CD14-positive monocyte (primary cell): ENCODE measurements at regions not wholly inside any gene's neighbourhood (a gene's known extent, or its start where the extent isn't known, plus 50 kb on each side); places are given as distances from the start of the nearest gene placed in this dataset.

Experiments
- DNase-seq, 3 donors: peaks; one replicate each; pipeline ENCODE4 v3.0.0-alpha.2; 2011 to 2022
- H2AFZ ChIP-seq: 2 replicates; pipeline ENCODE4 v1.6.0; 2012; ENCODE audit warnings: mild to moderate bottlenecking, low read depth, low read length, inconsistent platforms; ENCODE audit not compliant: insufficient read depth, poor library complexity, severe bottlenecking
- H3K27ac ChIP-seq, 2 donors: 1 replicate in 1 of 2; 2 replicates in 1 of 2; pipeline ENCODE4 v1.5.1; 2012 to 2013; ENCODE audit warnings: low read length in 2 of 2, control low read depth in 1 of 2, inconsistent platforms in 1 of 2, low read depth in 1 of 2, mild to moderate bottlenecking in 1 of 2
- H3K27me3 ChIP-seq, 2 donors: one replicate each; pipeline versions ENCODE4 v1.6.0 to v1.6.1; 2011 to 2013; ENCODE audit warnings: low read length in 2 of 2; ENCODE audit not compliant: control insufficient read depth in 2 of 2, insufficient read depth in 2 of 2
- H3K36me3 ChIP-seq, 2 donors: replicated peaks in 1 of 2; 1 replicate in 1 of 2; 2 replicates in 1 of 2; pipeline versions ENCODE4 v1.5.1 to v1.6.1; 2012 to 2013; ENCODE audit warnings: low read length in 2 of 2, control low read depth in 1 of 2, inconsistent platforms in 1 of 2, mild to moderate bottlenecking in 1 of 2; ENCODE audit not compliant: insufficient read depth in 2 of 2, control insufficient read depth in 1 of 2
- H3K4me1 ChIP-seq, 2 donors: 1 replicate in 1 of 2; 2 replicates in 1 of 2; pipeline versions ENCODE4 v1.5.1 to v1.6.1; 2012 to 2013; ENCODE audit warnings: low read length in 2 of 2, control low read depth in 1 of 2, inconsistent platforms in 1 of 2, mild to moderate bottlenecking in 1 of 2, moderate library complexity in 1 of 2; ENCODE audit not compliant: insufficient read depth in 2 of 2, control insufficient read depth in 1 of 2
- H3K4me2 ChIP-seq: replicated peaks from 2 replicates; pipeline ENCODE3; 2012; ENCODE audit warnings: low read length, moderate library complexity, mild to moderate bottlenecking; ENCODE audit not compliant: poor library complexity, severe bottlenecking; ENCODE audit errors: extremely low read depth
- H3K4me3 ChIP-seq, 3 experiments: fragments of 200-600 bp in 1 of 3; sonication (generic) in 1 of 3; replicated peaks in 1 of 3; 1 replicate in 2 of 3; 2 replicates in 1 of 3; pipeline ENCODE4 v1.5.1; 2011 to 2013; ENCODE audit warnings: low read length in 3 of 3, mild to moderate bottlenecking in 3 of 3, control low read depth in 2 of 3, low read depth in 2 of 3, inconsistent platforms in 1 of 3, moderate library complexity in 1 of 3
- H3K79me2 ChIP-seq: 2 replicates; pipeline ENCODE4 v1.6.0; 2012; ENCODE audit warnings: mild to moderate bottlenecking, control low read depth, inconsistent platforms, low read length, moderate library complexity; ENCODE audit not compliant: insufficient read depth
- H3K9ac ChIP-seq: 2 replicates; pipeline ENCODE4 v1.6.0; 2017; ENCODE audit warnings: low read length, mild to moderate bottlenecking; ENCODE audit not compliant: insufficient read depth, poor library complexity, severe bottlenecking
- H3K9me3 ChIP-seq, 2 donors: replicated peaks in 1 of 2; 1 replicate in 1 of 2; 2 replicates in 1 of 2; pipeline versions ENCODE4 v1.5.1 to v1.6.1; 2012 to 2013; ENCODE audit warnings: low read length in 2 of 2, control low read depth in 1 of 2; ENCODE audit not compliant: control insufficient read depth in 1 of 2, insufficient read depth in 1 of 2
- H4K20me1 ChIP-seq: 2 replicates; pipeline ENCODE4 v1.6.0; 2012; ENCODE audit warnings: mild to moderate bottlenecking, low read length, control low read depth, moderate library complexity; ENCODE audit not compliant: insufficient read depth
- H3K27ac Mint-ChIP-seq, 7 donors: one replicate each; pipeline ENCODE4 v1.8.0; 2020; ENCODE audit warnings: mild to moderate bottlenecking in 7 of 7, mixed read lengths in 7 of 7, moderate library complexity in 6 of 7, inconsistent platforms in 2 of 7
- H3K27me3 Mint-ChIP-seq, 3 donors: one replicate each; pipeline ENCODE4 v1.8.0; 2021 to 2022; ENCODE audit warnings: low read depth in 3 of 3, mild to moderate bottlenecking in 3 of 3, mixed read lengths in 3 of 3, moderate library complexity in 3 of 3, inconsistent platforms in 1 of 3
- H3K36me3 Mint-ChIP-seq, 2 donors: one replicate each; pipeline ENCODE4 v1.8.0; 2020; ENCODE audit warnings: mixed read lengths in 2 of 2, inconsistent platforms in 1 of 2, mild to moderate bottlenecking in 1 of 2
- H3K4me1 Mint-ChIP-seq: one replicate; pipeline ENCODE4 v1.8.0; 2020; ENCODE audit warnings: mild to moderate bottlenecking, mixed read lengths
- H3K4me3 Mint-ChIP-seq, 2 donors: one replicate each; pipeline ENCODE4 v1.8.0; 2020; ENCODE audit warnings: mild to moderate bottlenecking in 2 of 2, mixed read lengths in 2 of 2, moderate library complexity in 1 of 2
- H3K9me3 Mint-ChIP-seq, 7 donors: one replicate each; pipeline ENCODE4 v1.8.0; 2020 to 2022; ENCODE audit warnings: mixed read lengths in 7 of 7, mild to moderate bottlenecking in 6 of 7, moderate library complexity in 6 of 7, inconsistent platforms in 2 of 7
- CTCF ChIP-seq: fragments of 200-600 bp; IDR thresholded peaks from one replicate; pipeline ENCODE4 v1.8.0; 2022; ENCODE audit warnings: antibody characterized with exemption, mild to moderate bottlenecking
- WGBS: methylation state at CpG from one replicate; pipeline ENCODE4 v1.1.5; 2013; ENCODE audit warnings: missing lambda C conversion rate; ENCODE audit not compliant: insufficient coverage; 5-methylcytosine and 5-hydroxymethylcytosine counted together
- intact Hi-C, 2 donors: fragments of 100-400 bp; cut with micrococcal nuclease; formaldehyde crosslinking; loops; one replicate each; pipeline versions ENCODE4 v1.15.0 to v1.15.1; 2023

- H3K27me3 Mint-ChIP-seq, result peaks cover 0 to 5% (median 0%) of the 10 kb centered on the region in 3 donors
- H3K36me3 Mint-ChIP-seq, result no peaks in the 10 kb centered on the region
- no peaks in the 10 kb centered on the region for H3K36me3 ChIP-seq
- no peak for TF ChIP-seq CTCF
- no peaks in the 10 kb centered on the region for H3K4me1 Mint-ChIP-seq
- H3K9ac ChIP-seq, result no peak overlapping the region
- H3K4me2 ChIP-seq, result no peak overlapping the region
- no peaks in the 10 kb centered on the region for H3K4me1 ChIP-seq
- no peaks in the 10 kb centered on the region for H4K20me1 ChIP-seq
- no peak overlapping the region for H3K27ac Mint-ChIP-seq
- no peak for DNase-seq
- no peak overlapping the region for H2AFZ ChIP-seq
- WGBS, result 100% methylated on average over 1 of the region's 3 CpGs
- intact Hi-C loops, result no loop called here
- H3K27ac ChIP-seq, result no peak overlapping the region
- no peaks in the 10 kb centered on the region for H3K9me3 ChIP-seq
- H3K27me3 ChIP-seq, result no peaks in the 10 kb centered on the region
- H3K9me3 Mint-ChIP-seq, result peaks cover 0 to 5% (median 0%) of the 10 kb centered on the region in 7 donors
- no peak overlapping the region for H3K4me3 ChIP-seq
- no peak overlapping the region for H3K4me3 Mint-ChIP-seq
- H3K79me2 ChIP-seq, result no peaks in the 10 kb centered on the region
Observed at GRCh38 chr9:115171921-115172388, 54.0 kb upstream of the TNC start.

- H3K4me1 Mint-ChIP-seq, result no peaks in the 10 kb centered on the region
- H3K27me3 Mint-ChIP-seq, result peaks cover 0 to 2% (median 0%) of the 10 kb centered on the region in 3 donors
- intact Hi-C loops, result no loop called here
- no peaks in the 10 kb centered on the region for H3K36me3 Mint-ChIP-seq
- no peak overlapping the region for H3K27ac ChIP-seq
- H3K4me3 ChIP-seq, result no peak overlapping the region
- H3K9ac ChIP-seq, result no peak overlapping the region
- no peak overlapping the region for H3K27ac Mint-ChIP-seq
- H2AFZ ChIP-seq, result no peak overlapping the region
- 100% methylated on average over 1 of the region's 1 CpG for WGBS
- H3K4me3 Mint-ChIP-seq, result no peak overlapping the region
- TF ChIP-seq CTCF, result no peak
- no peaks in the 10 kb centered on the region for H3K4me1 ChIP-seq
- H4K20me1 ChIP-seq, result no peaks in the 10 kb centered on the region
- H3K9me3 ChIP-seq, result no peaks in the 10 kb centered on the region
- no peak overlapping the region for H3K4me2 ChIP-seq
- H3K36me3 ChIP-seq, result no peaks in the 10 kb centered on the region
- DNase-seq, result no peak
- H3K27me3 ChIP-seq, result no peaks in the 10 kb centered on the region
- peaks cover 0 to 2% (median 0%) of the 10 kb centered on the region in 7 donors for H3K9me3 Mint-ChIP-seq
- H3K79me2 ChIP-seq, result no peaks in the 10 kb centered on the region
Observed at GRCh38 chr9:115182264-115182663, 64.3 kb upstream of the TNC start.
